Right atrium auricular region (tissue), 2 donors: ENCODE measurements at regions not wholly inside any gene's neighbourhood (a gene's known extent, or its start where the extent isn't known, plus 50 kb on each side); places are given as distances from the start of the nearest gene placed in this dataset.

Experiments
- DNase-seq: peaks from one replicate; pipeline ENCODE4 v3.0.0-alpha.2; 2019; ENCODE audit warnings: low spot score
- H3K27ac ChIP-seq, 2 donors: fragments of 200-600 bp; sonication (generic); 1 replicate in 1 of 2; 2 replicates in 1 of 2; pipeline ENCODE4 v1.5.1; 2016 to 2019
- H3K27me3 ChIP-seq, 2 donors: fragments of 200-600 bp; sonication (generic); one replicate each; pipeline versions ENCODE4 v1.5.1 to v1.6.0; 2017 to 2019
- H3K36me3 ChIP-seq: fragments of 200-600 bp; sonication (generic); one replicate; pipeline ENCODE4 v1.5.1; 2016
- H3K4me1 ChIP-seq, 2 donors: fragments of 200-600 bp; sonication (generic); one replicate each; pipeline versions ENCODE4 v1.5.1 to v1.6.0; 2017 to 2019
- H3K4me3 ChIP-seq, 2 donors: fragments of 200-600 bp; sonication (generic); 1 replicate in 1 of 2; 2 replicates in 1 of 2; pipeline ENCODE4 v1.5.1; 2017 to 2019; ENCODE audit warnings: mild to moderate bottlenecking in 1 of 2, moderate library complexity in 1 of 2
- H3K9me3 ChIP-seq, 2 donors: fragments of 200-600 bp; sonication (generic); one replicate each; pipeline ENCODE4 v1.5.1; 2019
- CTCF ChIP-seq, 2 donors: fragments of 200-600 bp; sonication (generic); IDR thresholded peaks; one replicate each; pipeline ENCODE4 v1.5.1; 2019; ENCODE audit warnings: antibody characterized with exemption in 2 of 2
- microRNA counts, 2 donors: library from miRNA; unstranded; fragments of <30 nt; microRNA quantifications; one replicate each; lab custom pipeline; 2016 to 2017
- microRNA-seq, 2 donors: library from miRNA; unstranded; fragments of <30 nt; microRNA quantifications; one replicate each; pipeline ENCODE4, GENCODE V29; 2016 to 2017; ENCODE audit warnings: borderline number of aligned reads in 2 of 2, borderline replicate concordance in 1 of 2

DNA sequence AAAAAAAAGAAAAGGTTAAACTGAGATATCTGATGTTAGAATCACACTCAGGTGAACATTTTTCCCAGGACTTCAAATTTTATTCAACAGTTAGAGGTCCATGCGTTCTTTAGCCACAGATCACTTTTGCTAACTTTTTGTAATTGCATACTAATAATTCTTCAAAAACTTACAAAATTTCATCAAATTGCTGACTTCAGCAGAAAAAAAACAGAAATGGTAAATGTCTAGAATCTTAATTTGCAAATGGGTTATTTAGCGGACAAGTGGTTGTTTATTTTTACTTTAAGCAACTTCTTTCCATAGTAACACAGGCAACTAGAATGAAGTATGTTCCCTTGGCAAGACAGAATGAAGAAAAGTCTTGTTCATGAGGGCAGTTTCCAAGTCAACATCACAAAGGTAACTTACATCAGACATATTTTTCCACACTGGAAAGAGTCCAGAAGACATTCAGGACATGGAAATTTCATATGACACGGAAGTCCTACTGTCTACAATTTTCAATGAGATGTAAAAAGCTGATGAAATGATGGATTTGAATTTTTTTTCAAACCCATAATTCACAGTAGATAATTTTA is 62.5 kb upstream of the SOX5 start:
- Histone ChIP-seq H3K27ac (no peak overlapping the region), H3K4me1 (no peaks in the 10 kb centered on the region), H3K9me3 (no peaks in the 10 kb centered on the region), H3K27me3 (no peaks in the 10 kb centered on the region), H3K4me3 (no peak overlapping the region), H3K36me3 (no peaks in the 10 kb centered on the region)
- TF ChIP-seq CTCF (IDR thresholded peaks at IDR 0.05) = no peak
- no peak for DNase-seq

DNA sequence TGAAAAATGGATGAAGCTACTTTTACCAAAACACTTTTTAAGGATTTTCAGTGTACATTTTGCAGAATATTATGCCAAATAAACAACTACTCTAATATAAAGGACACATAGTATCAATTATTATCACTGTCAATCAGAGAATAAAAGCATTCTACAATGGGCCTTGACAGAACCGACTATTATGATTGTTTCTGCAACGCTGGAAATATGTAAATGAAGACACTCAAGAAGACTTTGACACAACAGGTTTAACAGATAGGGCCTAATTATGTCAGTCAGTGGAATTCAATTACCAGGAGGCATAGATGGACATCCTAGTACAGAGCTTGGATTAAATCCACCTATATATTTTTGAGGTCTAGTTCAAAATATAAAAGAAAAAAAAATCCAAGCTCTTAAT is 58.7 kb upstream of the SOX5 start:
- Histone ChIP-seq H3K27me3 (no peaks in the 10 kb centered on the region), H3K27ac (no peak overlapping the region), H3K36me3 (no peaks in the 10 kb centered on the region), H3K4me1 (no peaks in the 10 kb centered on the region), H3K4me3 (no peak overlapping the region), H3K9me3 (no peaks in the 10 kb centered on the region)
- TF ChIP-seq CTCF (IDR thresholded peaks at IDR 0.05) = no peak
- no peak for DNase-seq

MicroRNA genes in the stretch of these regions (microRNA counts, 767-probe panel; counts per million panel counts)
- 0 to 31.0 counts per million in 2 donors for microRNA hsa-miR-920 (lab: Ali Mortazavi, UCI)

Small RNA genes lying in the stretch of these regions (microRNA-seq; reads per million reads assigned to microRNA genes)
- 0 reads per million in 2 donors for gene MIR920
